H1 (cell line): ENCODE measurements at regions not wholly inside any gene's neighbourhood (a gene's known extent, or its start where the extent isn't known, plus 50 kb on each side); places are given as distances from the start of the nearest gene placed in this dataset.

ENCODE experiments used
- CEBPB ChIP-seq: IDR thresholded peaks from 2 replicates; pipeline ENCODE4 v1.6.1; 2012; ENCODE audit warnings: low read depth, low read length
- EP300 ChIP-seq, 2 experiments: IDR thresholded peaks; 1 replicate in 1 of 2; 2 replicates in 1 of 2; pipeline ENCODE4 v1.6.1; 2011 to 2012; ENCODE audit warnings: low read depth in 2 of 2, low read length in 2 of 2, mild to moderate bottlenecking in 2 of 2, borderline replicate concordance in 1 of 2, inconsistent platforms in 1 of 2, moderate library complexity in 1 of 2
- EZH2 ChIP-seq: fragments of 200-600 bp; sonication (generic); IDR thresholded peaks from 2 replicates; pipeline ENCODE4 v1.7.1; 2012; ENCODE audit warnings: low read depth, mild to moderate bottlenecking, moderate library complexity, low read length, inconsistent platforms; ENCODE audit not compliant: severe bottlenecking
- GTF2F1 ChIP-seq: IDR thresholded peaks from 2 replicates; pipeline ENCODE4 v1.6.1; 2012; ENCODE audit warnings: low read depth, low read length, improper control_type of control experiment, borderline replicate concordance
- KDM1A ChIP-seq: fragments of 200-600, 300-600 bp; sonication (generic); IDR thresholded peaks from 2 replicates; pipeline ENCODE4 v1.7.1; 2016; ENCODE audit warnings: mild to moderate bottlenecking, low read length, borderline replicate concordance
- TAF1 ChIP-seq: IDR thresholded peaks from 2 replicates; pipeline ENCODE4 v1.6.1; 2011; ENCODE audit warnings: mild to moderate bottlenecking, low read depth, low read length
- YY1 ChIP-seq: IDR thresholded peaks from 2 replicates; pipeline ENCODE4 v1.6.1; 2011; ENCODE audit warnings: low read depth, mild to moderate bottlenecking, low read length

GRCh38 chr13:58687148-58687547 is 1055.6 kb downstream of the PCDH17 start:
- TF ChIP-seq EZH2 (no peak), YY1 (no peak), CEBPB (no peak), EP300 (IDR thresholded peaks at IDR 0.05; ENCODE audit: borderline replicate concordance in 1 of 2, low read depth in 2 of 2, low read length in 2 of 2) (no peak), TAF1 (no peak), KDM1A (no peak), GTF2F1 (no peak)
